ENCODE measurements at regions not wholly inside any gene's neighbourhood (a gene's known extent, or its start where the extent isn't known, plus 50 kb on each side); places are given as distances from the start of the nearest gene placed in this dataset.

DNA sequence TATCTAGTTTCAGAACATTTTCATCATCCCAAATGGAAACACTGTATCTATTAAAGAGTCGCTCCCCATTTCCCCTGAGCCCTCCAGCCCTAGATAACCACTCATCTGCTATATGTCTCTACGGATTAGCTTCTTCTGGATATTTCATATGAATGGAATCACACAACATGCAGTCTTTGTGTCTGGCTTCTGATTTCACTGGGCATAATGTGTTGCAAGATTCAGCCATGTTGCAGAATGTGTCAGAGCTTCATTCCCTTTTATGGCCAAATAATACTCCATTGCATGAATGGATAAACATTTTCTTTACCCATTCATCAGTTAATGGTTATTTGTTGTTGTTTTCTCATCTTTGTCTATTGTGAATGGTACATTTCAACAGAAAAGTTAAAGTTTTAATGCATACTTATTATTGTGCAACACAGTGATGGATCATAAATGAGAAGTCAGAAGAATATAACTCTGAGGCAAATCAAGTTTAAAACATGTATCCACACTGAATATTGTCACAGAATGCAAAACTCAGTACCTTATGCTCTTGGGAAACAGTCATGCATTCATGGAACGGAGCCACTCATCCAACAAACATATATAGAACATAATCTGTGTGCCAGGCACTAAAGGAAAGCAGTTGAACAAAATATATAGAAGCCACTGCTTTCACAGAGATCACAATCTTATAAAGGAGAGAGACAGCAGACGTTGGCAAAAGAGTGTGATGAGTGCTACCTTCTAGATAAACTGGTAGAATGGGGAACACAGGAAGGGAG is 57.8 kb upstream of the MAGEA4 start:
- Mint-ChIP-seq H3K9me3 (ENCODE audit: unreplicated experiment) (no peaks in the 10 kb centered on the region), H3K27ac (ENCODE audit: unreplicated experiment) (no peak overlapping the region), H3K36me3 (ENCODE audit: unreplicated experiment) (no peaks in the 10 kb centered on the region), H3K27me3 (ENCODE audit: unreplicated experiment) (no peaks in the 10 kb centered on the region), H3K4me3 (ENCODE audit: unreplicated experiment) (no peak overlapping the region), H3K4me1 (ENCODE audit: low read depth, unreplicated experiment) (no peaks in the 10 kb centered on the region)
- TF ChIP-seq, protein P1, sequence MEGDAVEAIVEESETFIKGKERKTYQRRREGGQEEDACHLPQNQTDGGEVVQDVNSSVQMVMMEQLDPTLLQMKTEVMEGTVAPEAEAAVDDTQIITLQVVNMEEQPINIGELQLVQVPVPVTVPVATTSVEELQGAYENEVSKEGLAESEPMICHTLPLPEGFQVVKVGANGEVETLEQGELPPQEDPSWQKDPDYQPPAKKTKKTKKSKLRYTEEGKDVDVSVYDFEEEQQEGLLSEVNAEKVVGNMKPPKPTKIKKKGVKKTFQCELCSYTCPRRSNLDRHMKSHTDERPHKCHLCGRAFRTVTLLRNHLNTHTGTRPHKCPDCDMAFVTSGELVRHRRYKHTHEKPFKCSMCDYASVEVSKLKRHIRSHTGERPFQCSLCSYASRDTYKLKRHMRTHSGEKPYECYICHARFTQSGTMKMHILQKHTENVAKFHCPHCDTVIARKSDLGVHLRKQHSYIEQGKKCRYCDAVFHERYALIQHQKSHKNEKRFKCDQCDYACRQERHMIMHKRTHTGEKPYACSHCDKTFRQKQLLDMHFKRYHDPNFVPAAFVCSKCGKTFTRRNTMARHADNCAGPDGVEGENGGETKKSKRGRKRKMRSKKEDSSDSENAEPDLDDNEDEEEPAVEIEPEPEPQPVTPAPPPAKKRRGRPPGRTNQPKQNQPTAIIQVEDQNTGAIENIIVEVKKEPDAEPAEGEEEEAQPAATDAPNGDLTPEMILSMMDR (IDR thresholded peaks at IDR 0.05; ENCODE audit: partially characterized antibody, unreplicated experiment), result no peak
- DNase-seq, result no peak

DNA sequence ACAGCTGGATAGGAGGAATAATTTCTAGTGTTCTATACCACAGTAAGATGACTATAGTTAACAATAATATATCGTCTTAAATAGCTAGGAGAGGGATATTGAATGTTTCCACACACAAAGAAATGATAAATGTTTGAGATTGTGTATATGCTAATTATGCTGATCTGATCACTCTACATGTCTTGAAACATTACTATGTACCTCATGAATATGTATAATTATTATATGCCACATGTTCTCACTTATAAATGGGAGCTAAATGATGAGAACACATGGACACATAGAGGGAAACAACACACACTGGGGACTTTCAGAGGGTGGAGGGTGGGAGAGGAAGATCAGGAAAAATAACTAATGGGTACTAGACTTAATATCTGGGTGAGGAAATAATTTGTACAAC is 53.2 kb upstream of the MAGEA4 start:
- no peaks in the 10 kb centered on the region for H3K9me3 Mint-ChIP-seq (ENCODE audit: unreplicated experiment)

DNA sequence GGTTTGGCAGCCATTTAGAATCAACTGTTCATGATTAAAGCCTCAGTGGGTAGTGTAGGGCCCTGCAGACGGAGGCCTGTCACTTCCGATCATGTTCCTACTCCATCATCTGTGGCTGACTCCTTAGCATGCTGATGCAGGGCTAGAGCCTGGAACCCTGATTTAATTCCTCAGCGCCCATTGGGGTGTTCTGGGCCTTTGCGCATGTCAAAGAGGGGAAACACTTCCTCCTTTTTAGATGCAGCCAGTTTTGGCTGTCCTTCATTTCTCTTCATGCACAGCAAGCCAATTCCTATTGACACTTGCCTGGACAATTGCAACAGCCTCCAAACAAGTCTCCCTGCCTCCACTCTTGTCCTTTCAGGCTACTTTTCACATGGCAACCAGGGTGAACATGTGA is 51.9 kb upstream of the MAGEA4 start:
- H3K36me3 Mint-ChIP-seq (ENCODE audit: unreplicated experiment), result no peaks in the 10 kb centered on the region
- H3K4me1 Mint-ChIP-seq (ENCODE audit: low read depth, unreplicated experiment), result no peaks in the 10 kb centered on the region
- H3K9me3 Mint-ChIP-seq (ENCODE audit: unreplicated experiment), result no peaks in the 10 kb centered on the region
- TF ChIP-seq, protein P1 (IDR thresholded peaks at IDR 0.05; ENCODE audit: partially characterized antibody, unreplicated experiment), result no peak
- DNase-seq, result no peak
- no peak overlapping the region for H3K27ac Mint-ChIP-seq (ENCODE audit: unreplicated experiment)
- H3K4me3 Mint-ChIP-seq (ENCODE audit: unreplicated experiment), result no peak overlapping the region
- peaks cover 4% of the 10 kb centered on the region for H3K27me3 Mint-ChIP-seq (ENCODE audit: unreplicated experiment)

More for the DNA sequence above, 53.2 kb upstream of the MAGEA4 start:
- no peak for DNase-seq
- no peaks in the 10 kb centered on the region for H3K36me3 Mint-ChIP-seq (ENCODE audit: unreplicated experiment)
- H3K4me1 Mint-ChIP-seq (ENCODE audit: low read depth, unreplicated experiment), result no peaks in the 10 kb centered on the region
- H3K27ac Mint-ChIP-seq (ENCODE audit: unreplicated experiment), result no peak overlapping the region
- H3K4me3 Mint-ChIP-seq (ENCODE audit: unreplicated experiment), result no peak overlapping the region
- peaks cover 3% of the 10 kb centered on the region for H3K27me3 Mint-ChIP-seq (ENCODE audit: unreplicated experiment)
- TF ChIP-seq, protein P1 (IDR thresholded peaks at IDR 0.05; ENCODE audit: partially characterized antibody, unreplicated experiment), result no peak
